H9 (cell line): ENCODE measurements at regions not wholly inside any gene's neighbourhood (a gene's known extent, or its start where the extent isn't known, plus 50 kb on each side); places are given as distances from the start of the nearest gene placed in this dataset.

Source experiments
- DNase-seq: peaks from one replicate; pipeline ENCODE4 v3.0.0-alpha.2; 2017
- H2AFZ ChIP-seq: one replicate; pipeline ENCODE4 v1.6.1; 2013; ENCODE audit warnings: mild to moderate bottlenecking, low read length, control low read depth, moderate library complexity
- H2AK5ac ChIP-seq: 2 replicates; pipeline ENCODE4 v1.6.1; 2013; ENCODE audit warnings: low read length, control low read depth, mixed read lengths; ENCODE audit not compliant: insufficient read length
- H2BK120ac ChIP-seq: one replicate; pipeline ENCODE4 v1.6.1; 2013; ENCODE audit warnings: low read depth, mild to moderate bottlenecking, low read length, control low read depth, inconsistent platforms; ENCODE audit not compliant: poor library complexity, severe bottlenecking
- H2BK12ac ChIP-seq: 2 replicates; pipeline ENCODE4 v1.6.1; 2013; ENCODE audit warnings: low read length, control low read depth, mixed read lengths, low read depth; ENCODE audit not compliant: insufficient read length
- H2BK15ac ChIP-seq: 2 replicates; pipeline ENCODE4 v1.6.1; 2013; ENCODE audit warnings: low read depth, low read length, control low read depth
- H2BK20ac ChIP-seq: one replicate; pipeline ENCODE4 v1.6.1; 2013; ENCODE audit warnings: low read depth, mild to moderate bottlenecking, low read length, control low read depth, inconsistent platforms; ENCODE audit not compliant: poor library complexity, severe bottlenecking
- H2BK5ac ChIP-seq: 2 replicates; pipeline ENCODE4 v1.6.1; 2013; ENCODE audit warnings: low read length, control low read depth, mixed read lengths; ENCODE audit not compliant: insufficient read length
- H3K14ac ChIP-seq: 2 replicates; pipeline ENCODE4 v1.6.1; 2013; ENCODE audit warnings: low read length, control low read depth; ENCODE audit not compliant: insufficient read depth
- H3K18ac ChIP-seq: 2 replicates; pipeline ENCODE4 v1.6.1; 2013; ENCODE audit warnings: low read depth, mild to moderate bottlenecking, mixed read lengths, low read length, control low read depth; ENCODE audit not compliant: insufficient read length
- H3K23ac ChIP-seq: 2 replicates; pipeline ENCODE4 v1.6.1; 2013; ENCODE audit warnings: low read length, control low read depth, mixed read lengths, low read depth; ENCODE audit not compliant: insufficient read length
- H3K23me2 ChIP-seq: 2 replicates; pipeline ENCODE4 v1.6.1; 2013; ENCODE audit warnings: low read depth, mild to moderate bottlenecking, mixed read lengths, low read length, control low read depth; ENCODE audit not compliant: insufficient read length, poor library complexity, severe bottlenecking
- H3K27ac ChIP-seq: 2 replicates; pipeline ENCODE4 v1.5.1; 2013; ENCODE audit warnings: low read length, control low read depth, mixed read lengths, low read depth; ENCODE audit not compliant: insufficient read length
- H3K27me3 ChIP-seq: 2 replicates; pipeline ENCODE4 v1.6.1; 2013; ENCODE audit warnings: low read length, control low read depth, inconsistent platforms; ENCODE audit not compliant: insufficient read depth
- H3K4ac ChIP-seq: 2 replicates; pipeline ENCODE4 v1.6.1; 2013; ENCODE audit warnings: low read depth, mild to moderate bottlenecking, control low read depth, inconsistent platforms, low read length, moderate library complexity
- H3K4me1 ChIP-seq: 2 replicates; pipeline ENCODE4 v1.6.1; 2013; ENCODE audit warnings: low read length, control low read depth, inconsistent platforms; ENCODE audit not compliant: insufficient read depth
- H3K4me2 ChIP-seq: 2 replicates; pipeline ENCODE4 v1.6.1; 2013; ENCODE audit warnings: low read length, control low read depth, mixed read lengths; ENCODE audit not compliant: insufficient read length, insufficient read depth
- H3K56ac ChIP-seq: 2 replicates; pipeline ENCODE4 v1.6.1; 2013; ENCODE audit warnings: low read depth, mild to moderate bottlenecking, mixed read lengths, low read length, control low read depth; ENCODE audit not compliant: insufficient read length
- H3K79me1 ChIP-seq: 2 replicates; pipeline ENCODE4 v1.6.1; 2013; ENCODE audit warnings: low read depth, mild to moderate bottlenecking, moderate library complexity, low read length, control low read depth, inconsistent platforms; ENCODE audit not compliant: insufficient read depth, poor library complexity, severe bottlenecking
- H3K79me2 ChIP-seq: 2 replicates; pipeline ENCODE4 v1.6.1; 2013; ENCODE audit warnings: low read length, control low read depth, inconsistent platforms; ENCODE audit not compliant: insufficient read depth
- H3K9ac ChIP-seq: 2 replicates; pipeline ENCODE4 v1.6.1; 2013; ENCODE audit warnings: low read length, control low read depth, mixed read lengths; ENCODE audit not compliant: insufficient read length; ENCODE audit errors: extremely low read depth
- H3K9me3 ChIP-seq: one replicate; pipeline ENCODE4 v1.6.1; 2013; ENCODE audit warnings: low read depth, low read length, inconsistent platforms; ENCODE audit not compliant: control insufficient read depth
- H3T11ph ChIP-seq: one replicate; pipeline ENCODE4 v1.6.1; 2013; ENCODE audit warnings: mild to moderate bottlenecking, low read length, control low read depth, inconsistent platforms
- H4K20me1 ChIP-seq: one replicate; pipeline ENCODE4 v1.6.1; 2013; ENCODE audit not compliant: control insufficient read depth, insufficient read length, insufficient read depth
- H4K5ac ChIP-seq: 2 replicates; pipeline ENCODE4 v1.6.1; 2013; ENCODE audit warnings: low read depth, mild to moderate bottlenecking, mixed read lengths, low read length, control low read depth; ENCODE audit not compliant: insufficient read length
- H4K8ac ChIP-seq: replicated peaks from 2 replicates; pipeline ENCODE4 v1.6.1; 2013; ENCODE audit warnings: low read length, control low read depth, mixed read lengths, low read depth; ENCODE audit not compliant: insufficient read length
- H4K91ac ChIP-seq: 2 replicates; pipeline ENCODE4 v1.6.1; 2013; ENCODE audit warnings: low read depth, mild to moderate bottlenecking, moderate library complexity, mixed read lengths, low read length, control low read depth; ENCODE audit not compliant: insufficient read length
- H3K27ac Mint-ChIP-seq, 3 experiments: 2 replicates in 2 of 3; 3 replicates in 1 of 3; pipeline ENCODE4 v1.8.0; 2020 to 2021; ENCODE audit warnings: mixed read lengths in 3 of 3, mild to moderate bottlenecking in 1 of 3, moderate library complexity in 1 of 3
- H3K27me3 Mint-ChIP-seq: 2 replicates; pipeline ENCODE4 v1.8.0; 2021; ENCODE audit warnings: low read depth, mild to moderate bottlenecking, moderate library complexity, mixed read lengths
- H3K36me3 Mint-ChIP-seq, 3 experiments: 2 replicates in 2 of 3; 3 replicates in 1 of 3; pipeline ENCODE4 v1.8.0; 2020 to 2021; ENCODE audit warnings: low read depth in 3 of 3, mixed read lengths in 3 of 3; ENCODE audit not compliant: insufficient read depth in 1 of 3
- H3K4me1 Mint-ChIP-seq, 2 experiments: 2 replicates each; pipeline ENCODE4 v1.8.0; 2020; ENCODE audit warnings: mixed read lengths in 2 of 2
- H3K4me3 Mint-ChIP-seq, 2 experiments: 2 replicates in 1 of 2; 3 replicates in 1 of 2; pipeline ENCODE4 v1.8.0; 2020 to 2021; ENCODE audit warnings: mild to moderate bottlenecking in 2 of 2, mixed read lengths in 2 of 2, moderate library complexity in 1 of 2
- H3K9me3 Mint-ChIP-seq, 2 experiments: 2 replicates in 1 of 2; 3 replicates in 1 of 2; pipeline ENCODE4 v1.8.0; 2020; ENCODE audit warnings: mild to moderate bottlenecking in 2 of 2, mixed read lengths in 2 of 2, moderate library complexity in 1 of 2
- WGBS: extraction: QIAGEN DNeasy Blood & Tissue Kit; methylation state at CpG from one replicate; pipeline ENCODE4 v1.1.7; 2013; ENCODE audit warnings: missing lambda C conversion rate, low lambda C conversion rate, mixed read lengths; ENCODE audit not compliant: insufficient read length; ENCODE audit errors: extremely low coverage; 5-methylcytosine and 5-hydroxymethylcytosine counted together
- TF ChIP-seq, protein P1 (sequence below): fragments of 200-600 bp; sonication (generic); conservative IDR thresholded peaks from 3 replicates; pipeline ENCODE4 v1.8.0; 2021; ENCODE audit warnings: antibody characterized with exemption, mild to moderate bottlenecking

DNA sequence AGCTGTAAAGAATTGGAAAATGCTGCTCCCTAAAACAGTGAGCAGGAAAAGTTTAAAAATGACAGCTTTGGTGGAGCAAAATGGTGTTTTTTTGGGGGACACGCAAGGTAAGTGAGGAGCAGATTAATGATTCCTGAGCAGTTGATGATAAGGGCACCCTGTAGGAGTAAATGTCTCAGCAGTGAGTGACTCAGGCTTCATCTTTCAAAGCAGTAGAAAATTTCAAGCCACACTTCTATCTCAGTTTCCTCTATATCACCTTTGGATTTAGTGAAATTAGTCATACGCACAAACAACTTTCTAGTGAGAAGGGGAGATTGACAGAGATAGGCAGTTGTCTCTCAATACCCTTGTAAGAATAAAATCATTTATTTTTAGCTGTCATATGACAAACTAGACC, 709.0 kb upstream of the FAM98A start:
- Histone ChIP-seq H2BK15ac (no peak overlapping the region), H2BK12ac (no peak overlapping the region), H3K27me3 (no peaks in the 10 kb centered on the region), H3K14ac (no peak overlapping the region), H3K23me2 (no peaks in the 10 kb centered on the region), H3K79me2 (no peaks in the 10 kb centered on the region), H4K20me1 (no peaks in the 10 kb centered on the region), H3K4ac (no peak overlapping the region), H2BK20ac (no peak overlapping the region), H3K18ac (no peak overlapping the region), H3K79me1 (no peaks in the 10 kb centered on the region), H4K5ac (no peak overlapping the region), H2AK5ac (no peak overlapping the region), H4K91ac (no peak overlapping the region), H3K23ac (no peak overlapping the region), H2BK120ac (no peak overlapping the region), H3K9ac (no peak overlapping the region), H3K9me3 (no peaks in the 10 kb centered on the region), H2AFZ (no peak overlapping the region), H2BK5ac (no peak overlapping the region), H3K27ac (no peak overlapping the region), H4K8ac (no peak overlapping the region), H3K4me1 (no peaks in the 10 kb centered on the region), H3K56ac (no peak overlapping the region), H3K4me2 (no peak overlapping the region), H3T11ph (no peak overlapping the region)
- no peak for DNase-seq
- WGBS, result no CpG with 5 or more reads among the region's 2 CpGs
- TF ChIP-seq, protein P1, sequence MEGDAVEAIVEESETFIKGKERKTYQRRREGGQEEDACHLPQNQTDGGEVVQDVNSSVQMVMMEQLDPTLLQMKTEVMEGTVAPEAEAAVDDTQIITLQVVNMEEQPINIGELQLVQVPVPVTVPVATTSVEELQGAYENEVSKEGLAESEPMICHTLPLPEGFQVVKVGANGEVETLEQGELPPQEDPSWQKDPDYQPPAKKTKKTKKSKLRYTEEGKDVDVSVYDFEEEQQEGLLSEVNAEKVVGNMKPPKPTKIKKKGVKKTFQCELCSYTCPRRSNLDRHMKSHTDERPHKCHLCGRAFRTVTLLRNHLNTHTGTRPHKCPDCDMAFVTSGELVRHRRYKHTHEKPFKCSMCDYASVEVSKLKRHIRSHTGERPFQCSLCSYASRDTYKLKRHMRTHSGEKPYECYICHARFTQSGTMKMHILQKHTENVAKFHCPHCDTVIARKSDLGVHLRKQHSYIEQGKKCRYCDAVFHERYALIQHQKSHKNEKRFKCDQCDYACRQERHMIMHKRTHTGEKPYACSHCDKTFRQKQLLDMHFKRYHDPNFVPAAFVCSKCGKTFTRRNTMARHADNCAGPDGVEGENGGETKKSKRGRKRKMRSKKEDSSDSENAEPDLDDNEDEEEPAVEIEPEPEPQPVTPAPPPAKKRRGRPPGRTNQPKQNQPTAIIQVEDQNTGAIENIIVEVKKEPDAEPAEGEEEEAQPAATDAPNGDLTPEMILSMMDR, result no peak
- peaks cover 0 to 6% (median 0%) of the 10 kb centered on the region in 3 experiments; a peak in 1 of 7 replicates for H3K36me3 Mint-ChIP-seq
- H3K27ac Mint-ChIP-seq, result no peak overlapping the region
- H3K9me3 Mint-ChIP-seq, result no peaks in the 10 kb centered on the region; a peak in 2 of 5 replicates
- no peak overlapping the region for H3K4me3 Mint-ChIP-seq
- H3K27me3 Mint-ChIP-seq, result no peaks in the 10 kb centered on the region
- H3K4me1 Mint-ChIP-seq, result peaks cover 6 to 10% of the 10 kb centered on the region in 2 experiments
